Activated CD8-positive, alpha-beta memory T cell treated with anti-CD3 and anti-CD28 coated beads, Interleukin-2, amount 10 ng/mL, durations not matched to agents 7 days and 5 days (primary cell): ENCODE measurements at regions not wholly inside any gene's neighbourhood (a gene's known extent, or its start where the extent isn't known, plus 50 kb on each side); places are given as distances from the start of the nearest gene placed in this dataset.
"Not testable (repeated sequence)": the region's sequence is repeated elsewhere in the genome, so short reads cannot be mapped to it uniquely, and the experiment has no call there.

Experiments
- ATAC-seq: fragments of 150-1000 bp; cut with Tn5 transposase; one replicate; pipeline ENCODE4 v1.10.0; 2021; ENCODE audit warnings: moderate library complexity
- CTCF ChIA-PET: fragments of 350-600 bp; sonication (Branson Sonifier 250); formaldehyde crosslinking; loops from one replicate; lab custom pipeline; 2021; ENCODE audit warnings: antibody characterized with exemption; lab: Charles Lee
- DNase-seq: peaks from one replicate; pipeline ENCODE4 v3.0.0-alpha.2; 2020
- H3K27ac Mint-ChIP-seq: one replicate; pipeline ENCODE4 v1.8.0; 2021; ENCODE audit warnings: mild to moderate bottlenecking, mixed read lengths
- H3K27me3 Mint-ChIP-seq: one replicate; pipeline ENCODE4 v1.8.0; 2021; ENCODE audit warnings: mixed read lengths
- H3K36me3 Mint-ChIP-seq: one replicate; pipeline ENCODE4 v1.8.0; 2021; ENCODE audit warnings: mild to moderate bottlenecking, mixed read lengths
- H3K4me1 Mint-ChIP-seq: one replicate; pipeline ENCODE4 v1.8.0; 2021; ENCODE audit warnings: mixed read lengths
- H3K4me3 Mint-ChIP-seq: one replicate; pipeline ENCODE4 v1.8.0; 2021; ENCODE audit warnings: mild to moderate bottlenecking, moderate library complexity, mixed read lengths
- H3K9me3 Mint-ChIP-seq: one replicate; pipeline ENCODE4 v1.8.0; 2022; ENCODE audit warnings: low read depth, mixed read lengths

- DNase-seq, H3K36me3 Mint-ChIP-seq, CTCF ChIA-PET, H3K27ac Mint-ChIP-seq, ATAC-seq, H3K4me1 Mint-ChIP-seq, H3K4me3 Mint-ChIP-seq, H3K27me3 Mint-ChIP-seq, H3K9me3 Mint-ChIP-seq: not testable (repeated sequence)
These were observed 157.5 kb downstream of the LEPR start for GRCh38 chr1:65577982-65578381.

- Mint-ChIP-seq H3K9me3 (no peaks in the 10 kb centered on the region), H3K4me3 (no peak overlapping the region), H3K4me1 (no peaks in the 10 kb centered on the region), H3K27me3 (peaks cover 3% of the 10 kb centered on the region), H3K27ac (no peak overlapping the region), H3K36me3 (no peaks in the 10 kb centered on the region)
- CTCF ChIA-PET: no interaction called here
- ATAC-seq: no peak
- no peak for DNase-seq
These were observed 160.7 kb downstream of the LEPR start for GRCh38 chr1:65581119-65581518.

GRCh38 chr1:65584399-65584798 lies 163.9 kb downstream of the LEPR start:
- no peak overlapping the region for H3K27ac Mint-ChIP-seq
- no peaks in the 10 kb centered on the region for H3K9me3 Mint-ChIP-seq
- H3K27me3 Mint-ChIP-seq: peaks cover 3% of the 10 kb centered on the region
- H3K4me1 Mint-ChIP-seq: no peaks in the 10 kb centered on the region
- no peak overlapping the region for H3K4me3 Mint-ChIP-seq
- ATAC-seq: no peak
- CTCF ChIA-PET: no interaction called here
- H3K36me3 Mint-ChIP-seq: no peaks in the 10 kb centered on the region
- DNase-seq: no peak

- H3K36me3 Mint-ChIP-seq: no peaks in the 10 kb centered on the region
These were observed 169.8 kb downstream of the LEPR start for GRCh38 chr1:65590279-65590678.

GRCh38 chr1:65593516-65593915 lies 173.0 kb downstream of the LEPR start:
- no peaks in the 10 kb centered on the region for H3K9me3 Mint-ChIP-seq
- no peak for ATAC-seq
- H3K4me1 Mint-ChIP-seq: no peaks in the 10 kb centered on the region
- H3K4me3 Mint-ChIP-seq: no peak overlapping the region
- H3K27me3 Mint-ChIP-seq: no peaks in the 10 kb centered on the region
- no peaks in the 10 kb centered on the region for H3K36me3 Mint-ChIP-seq
- no peak overlapping the region for H3K27ac Mint-ChIP-seq
- CTCF ChIA-PET: no interaction called here
- no peak for DNase-seq

More at GRCh38 chr1:65590279-65590678, 169.8 kb downstream of the LEPR start:
- no peaks in the 10 kb centered on the region for H3K4me1 Mint-ChIP-seq
- no peaks in the 10 kb centered on the region for H3K9me3 Mint-ChIP-seq
- no peaks in the 10 kb centered on the region for H3K27me3 Mint-ChIP-seq
- no peak overlapping the region for H3K27ac Mint-ChIP-seq
- ATAC-seq (no peak), DNase-seq (no peak)
- no peak overlapping the region for H3K4me3 Mint-ChIP-seq
- CTCF ChIA-PET: no interaction called here

GRCh38 chr1:65595724-65596123 lies 175.3 kb downstream of the LEPR start:
- no peak for ATAC-seq
- H3K4me3 Mint-ChIP-seq: no peak overlapping the region
- H3K27ac Mint-ChIP-seq: no peak overlapping the region
- CTCF ChIA-PET: no interaction called here
- H3K27me3 Mint-ChIP-seq: no peaks in the 10 kb centered on the region
- DNase-seq: no peak
- H3K9me3 Mint-ChIP-seq: no peaks in the 10 kb centered on the region
- H3K4me1 Mint-ChIP-seq: no peaks in the 10 kb centered on the region
- H3K36me3 Mint-ChIP-seq: no peaks in the 10 kb centered on the region

GRCh38 chr1:65596768-65597167 lies 176.3 kb downstream of the LEPR start:
- ATAC-seq (no peak), DNase-seq (no peak)
- H3K9me3 Mint-ChIP-seq: no peaks in the 10 kb centered on the region
- H3K4me1 Mint-ChIP-seq: no peaks in the 10 kb centered on the region
- no peaks in the 10 kb centered on the region for H3K27me3 Mint-ChIP-seq
- no peak overlapping the region for H3K27ac Mint-ChIP-seq
- no peak overlapping the region for H3K4me3 Mint-ChIP-seq
- CTCF ChIA-PET: no interaction called here
- H3K36me3 Mint-ChIP-seq: no peaks in the 10 kb centered on the region

- no peak for ATAC-seq
- no peaks in the 10 kb centered on the region for H3K36me3 Mint-ChIP-seq
- DNase-seq: no peak
- H3K9me3 Mint-ChIP-seq: no peaks in the 10 kb centered on the region
- CTCF ChIA-PET: no interaction called here
- H3K4me3 Mint-ChIP-seq: no peak overlapping the region
- H3K27me3 Mint-ChIP-seq: no peaks in the 10 kb centered on the region
- H3K4me1 Mint-ChIP-seq: no peaks in the 10 kb centered on the region
- no peak overlapping the region for H3K27ac Mint-ChIP-seq
These were observed 185.2 kb downstream of the LEPR start for GRCh38 chr1:65605621-65606020.

- H3K27me3 Mint-ChIP-seq: no peaks in the 10 kb centered on the region
- no peaks in the 10 kb centered on the region for H3K4me1 Mint-ChIP-seq
These were observed 186.0 kb downstream of the LEPR start for GRCh38 chr1:65606426-65606825.

GRCh38 chr1:65613884-65614283 lies 178.8 kb upstream of the PDE4B start:
- Mint-ChIP-seq H3K4me3 (no peak overlapping the region), H3K27ac (no peak overlapping the region), H3K27me3 (no peaks in the 10 kb centered on the region), H3K36me3 (no peaks in the 10 kb centered on the region), H3K9me3 (no peaks in the 10 kb centered on the region), H3K4me1 (peaks cover 6% of the 10 kb centered on the region)
- no peak for DNase-seq
- CTCF ChIA-PET: no interaction called here
- no peak for ATAC-seq

More at GRCh38 chr1:65606426-65606825, 186.0 kb downstream of the LEPR start:
- CTCF ChIA-PET: no interaction called here
- ATAC-seq (no peak), DNase-seq (no peak)
- Mint-ChIP-seq H3K4me3 (no peak overlapping the region), H3K27ac (no peak overlapping the region), H3K9me3 (no peaks in the 10 kb centered on the region), H3K36me3 (no peaks in the 10 kb centered on the region)

GRCh38 chr1:65615859-65616258 lies 176.8 kb upstream of the PDE4B start:
- ATAC-seq: no peak
- CTCF ChIA-PET: interaction anchor here (1.4 kb wide), 1 partner anchor 72 kb away, joined by 3 read pairs; no protein-coding TSS in a partner anchor
- H3K4me3 Mint-ChIP-seq: no peak overlapping the region
- peaks cover 2% of the 10 kb centered on the region for H3K36me3 Mint-ChIP-seq
- DNase-seq: no peak
- H3K4me1 Mint-ChIP-seq: peaks cover 6% of the 10 kb centered on the region
- no peaks in the 10 kb centered on the region for H3K27me3 Mint-ChIP-seq
- no peaks in the 10 kb centered on the region for H3K9me3 Mint-ChIP-seq
- H3K27ac Mint-ChIP-seq: no peak overlapping the region

GRCh38 chr1:65621721-65622120 lies 171.0 kb upstream of the PDE4B start:
- CTCF ChIA-PET, H3K36me3 Mint-ChIP-seq, ATAC-seq, H3K27me3 Mint-ChIP-seq, H3K4me3 Mint-ChIP-seq, DNase-seq, H3K4me1 Mint-ChIP-seq, H3K27ac Mint-ChIP-seq, H3K9me3 Mint-ChIP-seq: not testable (repeated sequence)

- H3K4me1 Mint-ChIP-seq: no peaks in the 10 kb centered on the region
- H3K9me3 Mint-ChIP-seq: no peaks in the 10 kb centered on the region
- CTCF ChIA-PET: no interaction called here
- ATAC-seq (no peak), DNase-seq (no peak)
- H3K27me3 Mint-ChIP-seq: no peaks in the 10 kb centered on the region
- H3K4me3 Mint-ChIP-seq: no peak overlapping the region
- peaks cover 2% of the 10 kb centered on the region for H3K36me3 Mint-ChIP-seq
- no peak overlapping the region for H3K27ac Mint-ChIP-seq
These were observed 168.8 kb upstream of the PDE4B start for GRCh38 chr1:65623895-65624294.

GRCh38 chr1:65625528-65625927 lies 167.2 kb upstream of the PDE4B start:
- CTCF ChIA-PET: no interaction called here
- no peak overlapping the region for H3K4me3 Mint-ChIP-seq
- no peaks in the 10 kb centered on the region for H3K4me1 Mint-ChIP-seq
- H3K27me3 Mint-ChIP-seq: no peaks in the 10 kb centered on the region
- peaks cover 2% of the 10 kb centered on the region for H3K36me3 Mint-ChIP-seq
- no peaks in the 10 kb centered on the region for H3K9me3 Mint-ChIP-seq
- no peak overlapping the region for H3K27ac Mint-ChIP-seq
- no peak for ATAC-seq
- DNase-seq: no peak

GRCh38 chr1:65626003-65626402 lies 166.7 kb upstream of the PDE4B start:
- no peaks in the 10 kb centered on the region for H3K27me3 Mint-ChIP-seq
- CTCF ChIA-PET: no interaction called here

More at GRCh38 chr1:65626003-65626402, 166.7 kb upstream of the PDE4B start:
- no peaks in the 10 kb centered on the region for H3K4me1 Mint-ChIP-seq
- no peak overlapping the region for H3K27ac Mint-ChIP-seq
- ATAC-seq (no peak), DNase-seq (no peak)
- H3K36me3 Mint-ChIP-seq: no peaks in the 10 kb centered on the region
- H3K4me3 Mint-ChIP-seq: no peak overlapping the region
- no peaks in the 10 kb centered on the region for H3K9me3 Mint-ChIP-seq
